Neuronal stem cell (in vitro differentiated cells): ENCODE measurements at regions not wholly inside any gene's neighbourhood (a gene's known extent, or its start where the extent isn't known, plus 50 kb on each side); places are given as distances from the start of the nearest gene placed in this dataset.

Experiments used
- DNase-seq: peaks from one replicate; pipeline ENCODE4 v3.0.0-alpha.2; 2013; ENCODE audit warnings: low spot score
- H2AFZ ChIP-seq: one replicate; pipeline ENCODE4 v1.6.1; 2013; ENCODE audit warnings: mild to moderate bottlenecking, low read length, inconsistent platforms
- H2AK5ac ChIP-seq: 2 replicates; pipeline ENCODE4 v1.6.1; 2013; ENCODE audit warnings: low read depth, mild to moderate bottlenecking, inconsistent platforms, low read length, moderate library complexity, mixed read lengths
- H2BK120ac ChIP-seq: 2 replicates; pipeline ENCODE4 v1.6.1; 2013; ENCODE audit warnings: low read depth, mild to moderate bottlenecking, inconsistent platforms, low read length, moderate library complexity, mixed read lengths
- H2BK12ac ChIP-seq: one replicate; pipeline ENCODE4 v1.6.1; 2013; ENCODE audit warnings: low read length, inconsistent platforms
- H2BK15ac ChIP-seq: 2 replicates; pipeline ENCODE4 v1.6.1; 2013; ENCODE audit warnings: mild to moderate bottlenecking, low read length, inconsistent platforms, mixed read lengths
- H2BK5ac ChIP-seq: one replicate; pipeline ENCODE4 v1.6.1; 2013; ENCODE audit warnings: inconsistent platforms, mild to moderate bottlenecking, low read length, moderate library complexity
- H3K14ac ChIP-seq: one replicate; pipeline ENCODE4 v1.6.1; 2013; ENCODE audit warnings: low read length, inconsistent platforms
- H3K18ac ChIP-seq: 2 replicates; pipeline ENCODE4 v1.6.1; 2013; ENCODE audit warnings: low read length, inconsistent platforms
- H3K23ac ChIP-seq: 2 replicates; pipeline ENCODE4 v1.6.1; 2013; ENCODE audit warnings: low read depth, mild to moderate bottlenecking, mixed read lengths, low read length, inconsistent platforms; ENCODE audit not compliant: poor library complexity
- H3K27ac ChIP-seq: replicated peaks from 3 replicates; pipeline ENCODE4 v1.5.1; 2013; ENCODE audit warnings: low read length, inconsistent platforms
- H3K27me3 ChIP-seq, 3 experiments: 2 replicates each; pipeline ENCODE4 v1.6.1; 2013; ENCODE audit warnings: low read length in 3 of 3, mild to moderate bottlenecking in 2 of 3, inconsistent platforms in 1 of 3, low read depth in 1 of 3, mixed read lengths in 1 of 3, moderate library complexity in 1 of 3; ENCODE audit not compliant: control insufficient read depth in 3 of 3, insufficient read depth in 3 of 3
- H3K36me3 ChIP-seq, 2 donors: replicated peaks in 1 of 2; 2 replicates each; pipeline ENCODE4 v1.6.1; 2013; ENCODE audit warnings: low read length in 2 of 2; ENCODE audit not compliant: control insufficient read depth in 2 of 2, insufficient read depth in 2 of 2
- H3K4ac ChIP-seq: 2 replicates; pipeline ENCODE4 v1.6.1; 2013; ENCODE audit warnings: inconsistent platforms, mild to moderate bottlenecking, low read length, moderate library complexity
- H3K4me1 ChIP-seq, 2 donors: 1 replicate in 1 of 2; 2 replicates in 1 of 2; pipeline ENCODE4 v1.6.1; 2013; ENCODE audit warnings: low read length in 2 of 2, low read depth in 1 of 2; ENCODE audit not compliant: control insufficient read depth in 2 of 2, insufficient read depth in 1 of 2
- H3K4me2 ChIP-seq: one replicate; pipeline ENCODE4 v1.6.1; 2013; ENCODE audit warnings: mild to moderate bottlenecking, low read length, inconsistent platforms; ENCODE audit not compliant: insufficient read depth, poor library complexity, severe bottlenecking
- H3K4me3 ChIP-seq, 2 donors: 2 replicates each; pipeline ENCODE4 v1.5.1; 2013; ENCODE audit warnings: low read length in 2 of 2, mild to moderate bottlenecking in 2 of 2, inconsistent platforms in 1 of 2, moderate library complexity in 1 of 2
- H3K79me1 ChIP-seq: one replicate; pipeline ENCODE4 v1.6.1; 2013; ENCODE audit warnings: low read depth, mild to moderate bottlenecking, inconsistent platforms, low read length, moderate library complexity
- H3K9ac ChIP-seq: one replicate; pipeline ENCODE4 v1.6.1; 2013; ENCODE audit warnings: mild to moderate bottlenecking, low read depth, low read length, inconsistent platforms; ENCODE audit not compliant: poor library complexity
- H3K9me3 ChIP-seq, 2 donors: replicated peaks in 1 of 2; 2 replicates each; pipeline versions ENCODE3 to v1.6.1; 2013; ENCODE audit warnings: low read length in 2 of 2, mild to moderate bottlenecking in 2 of 2, inconsistent platforms in 1 of 2, low read depth in 1 of 2, mixed read lengths in 1 of 2, moderate library complexity in 1 of 2; ENCODE audit not compliant: control insufficient read depth in 2 of 2, insufficient read depth in 1 of 2
- H4K8ac ChIP-seq: one replicate; pipeline ENCODE4 v1.6.1; 2013; ENCODE audit warnings: low read depth, mild to moderate bottlenecking, inconsistent platforms, low read length, moderate library complexity
- H4K91ac ChIP-seq: one replicate; pipeline ENCODE4 v1.6.1; 2013; ENCODE audit warnings: low read length, low read depth, mild to moderate bottlenecking, inconsistent platforms; ENCODE audit not compliant: poor library complexity
- WGBS, 2 donors: extraction: QIAGEN DNeasy Blood & Tissue Kit; methylation state at CpG; one replicate each; pipeline ENCODE4 v1.1.7; 2013; ENCODE audit warnings: missing lambda C conversion rate in 2 of 2, mixed read lengths in 1 of 2; ENCODE audit not compliant: insufficient read length in 2 of 2, insufficient replicate concordance in 1 of 2; ENCODE audit errors: extremely low coverage in 2 of 2; 5-methylcytosine and 5-hydroxymethylcytosine counted together

DNA sequence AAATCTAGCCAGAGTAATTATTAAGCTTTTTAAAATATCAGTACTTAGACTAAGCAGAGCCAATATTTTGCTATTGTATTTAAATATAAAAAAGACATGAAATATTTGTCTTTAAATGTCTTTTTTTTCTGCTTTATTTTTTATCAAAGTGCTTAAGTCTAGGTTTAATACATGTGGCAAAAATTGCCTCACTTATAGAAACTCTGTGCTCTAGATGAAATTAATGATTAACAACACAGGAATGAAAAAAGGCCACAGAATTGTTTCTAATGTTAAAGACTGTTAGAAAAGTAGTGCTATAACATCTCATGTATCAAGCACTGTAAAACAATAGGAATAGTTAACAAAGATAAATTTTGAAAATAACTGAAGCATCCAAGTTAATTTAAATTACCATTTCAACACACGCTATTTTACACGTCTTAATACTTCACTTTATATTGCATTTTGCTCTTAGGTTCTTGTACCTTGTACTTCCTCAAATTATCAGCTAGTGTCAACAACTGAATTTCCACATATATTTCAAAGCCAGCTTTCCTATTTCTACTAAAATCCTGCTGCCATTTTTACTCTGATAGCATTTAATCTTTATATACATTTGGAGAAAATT, 1515.1 kb downstream of the HACE1 start:
- no peak overlapping the region for H3K14ac ChIP-seq
- H2AK5ac ChIP-seq, result no peak overlapping the region
- no peak overlapping the region for H3K4me3 ChIP-seq
- H4K8ac ChIP-seq, result no peak overlapping the region
- H3K4me1 ChIP-seq, result no peaks in the 10 kb centered on the region
- H2AFZ ChIP-seq, result no peak overlapping the region
- no peak overlapping the region for H2BK12ac ChIP-seq
- no peak overlapping the region for H3K9ac ChIP-seq
- H2BK120ac ChIP-seq, result no peak overlapping the region
- no peak overlapping the region for H2BK5ac ChIP-seq
- H3K23ac ChIP-seq, result no peak overlapping the region
- H3K36me3 ChIP-seq, result no peaks in the 10 kb centered on the region
- no peak overlapping the region for H3K27ac ChIP-seq
- no peak overlapping the region for H3K18ac ChIP-seq
- H3K27me3 ChIP-seq, result no peaks in the 10 kb centered on the region
- H3K9me3 ChIP-seq, result no peaks in the 10 kb centered on the region
- H4K91ac ChIP-seq, result no peak overlapping the region
- H3K4me2 ChIP-seq, result no peak overlapping the region
- H2BK15ac ChIP-seq, result no peak overlapping the region
- DNase-seq, result no peak
- H3K4ac ChIP-seq, result no peak overlapping the region
- no peaks in the 10 kb centered on the region for H3K79me1 ChIP-seq
- 100% methylated on average over 2 of the region's 2 CpGs; no CpG with 5 or more reads in 1 of the 2 donors for WGBS, 2 donors

DNA sequence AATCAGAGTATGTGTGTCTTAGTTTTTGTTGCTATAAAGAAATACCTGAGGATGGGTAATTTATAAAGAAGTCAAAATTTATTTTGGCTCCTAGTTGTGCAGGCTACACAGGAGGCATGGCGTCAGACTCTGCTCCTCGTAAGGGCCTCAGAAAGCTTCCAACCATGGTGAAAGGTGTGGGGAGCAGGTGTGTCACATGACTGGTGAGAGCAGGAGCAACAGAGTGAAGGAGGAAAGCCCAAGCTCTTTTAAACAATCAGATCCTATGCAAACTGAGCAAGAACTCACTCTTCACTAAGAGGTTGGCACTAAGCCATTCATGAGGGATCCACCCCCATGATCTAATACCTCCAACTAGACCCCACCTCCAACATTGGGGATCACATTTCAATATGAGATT, 1524.3 kb downstream of the HACE1 start:
- no peak overlapping the region for H3K27ac ChIP-seq
- H3K9ac ChIP-seq, result no peak overlapping the region
- H2BK12ac ChIP-seq, result no peak overlapping the region
- no peaks in the 10 kb centered on the region for H3K36me3 ChIP-seq
- no peak overlapping the region for H3K4me3 ChIP-seq
- H3K4me2 ChIP-seq, result no peak overlapping the region
- H3K27me3 ChIP-seq, result no peaks in the 10 kb centered on the region
- no peak overlapping the region for H3K23ac ChIP-seq
- H3K9me3 ChIP-seq, result no peaks in the 10 kb centered on the region
- H3K4ac ChIP-seq, result no peak overlapping the region
- no peak overlapping the region for H4K8ac ChIP-seq
- no peaks in the 10 kb centered on the region for H3K79me1 ChIP-seq
- WGBS, 2 donors, result no CpG with 5 or more reads among the region's 2 CpGs
- H2AFZ ChIP-seq, result no peak overlapping the region
- H2AK5ac ChIP-seq, result no peak overlapping the region
- no peak overlapping the region for H2BK120ac ChIP-seq
- H4K91ac ChIP-seq, result no peak overlapping the region
- no peak overlapping the region for H3K18ac ChIP-seq
- H3K14ac ChIP-seq, result no peak overlapping the region
- H2BK15ac ChIP-seq, result no peak overlapping the region
- H2BK5ac ChIP-seq, result no peak overlapping the region
- DNase-seq, result no peak
- no peaks in the 10 kb centered on the region for H3K4me1 ChIP-seq

DNA sequence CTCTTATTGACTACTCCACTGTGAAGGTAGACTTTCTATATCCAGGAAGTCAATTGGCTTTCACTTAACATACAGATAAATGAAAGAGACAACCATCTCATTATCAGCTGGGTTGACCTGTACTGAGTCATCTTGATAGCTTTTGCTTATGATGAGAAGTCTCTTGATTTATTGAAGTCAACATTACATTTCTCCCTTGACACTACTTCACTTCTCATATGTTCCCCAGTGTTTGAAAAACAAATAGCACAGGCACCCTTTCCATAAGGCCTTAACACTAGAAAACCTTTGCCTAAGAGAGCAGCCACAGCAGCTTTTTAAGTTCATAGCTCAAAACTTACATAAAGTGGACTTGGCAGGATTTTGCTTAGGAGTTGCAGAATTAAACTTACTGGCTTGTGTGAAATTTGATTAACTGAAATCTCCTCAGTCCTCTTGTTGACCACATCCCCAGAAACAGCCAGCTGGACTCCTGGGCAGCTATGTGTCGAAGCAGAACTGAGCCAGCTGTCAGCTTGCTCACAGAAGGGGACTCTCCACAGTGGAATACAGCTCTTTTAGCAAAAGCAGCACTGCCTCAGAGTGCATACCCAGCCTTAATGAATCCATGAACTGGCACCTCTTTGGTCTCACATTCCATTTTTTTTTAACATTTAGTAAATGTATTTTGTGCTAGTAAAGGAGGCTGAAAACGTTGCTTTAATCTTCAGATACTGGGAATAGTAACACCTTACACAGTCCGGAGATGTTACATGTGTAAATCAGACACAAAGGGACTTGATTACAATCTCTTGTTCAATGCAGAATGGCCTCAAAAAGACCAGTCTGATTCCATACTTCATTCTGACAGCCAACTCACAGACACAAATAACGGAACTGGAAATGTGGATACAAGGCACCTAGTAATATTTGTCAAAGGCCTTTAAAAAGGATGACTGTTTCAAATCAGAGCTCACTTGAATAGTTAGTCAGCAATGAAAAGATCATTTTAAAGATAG, 1532.7 kb downstream of the HACE1 start:
- no peak overlapping the region for H3K4me2 ChIP-seq
- no peaks in the 10 kb centered on the region for H3K4me1 ChIP-seq
- no peak overlapping the region for H2AFZ ChIP-seq
- H3K9ac ChIP-seq, result no peak overlapping the region
- H4K8ac ChIP-seq, result no peak overlapping the region
- no peak overlapping the region for H2AK5ac ChIP-seq
- H3K4me3 ChIP-seq, result no peak overlapping the region
- no peak overlapping the region for H2BK12ac ChIP-seq
- no peaks in the 10 kb centered on the region for H3K9me3 ChIP-seq
- H4K91ac ChIP-seq, result no peak overlapping the region
- no peaks in the 10 kb centered on the region for H3K27me3 ChIP-seq
- DNase-seq, result peak; percentile 24
- H2BK5ac ChIP-seq, result no peak overlapping the region
- H3K4ac ChIP-seq, result no peak overlapping the region
- H3K27ac ChIP-seq, result no peak overlapping the region
- no peak overlapping the region for H2BK120ac ChIP-seq
- H3K23ac ChIP-seq, result no peak overlapping the region
- no peaks in the 10 kb centered on the region for H3K79me1 ChIP-seq
- H3K18ac ChIP-seq, result no peak overlapping the region
- H3K36me3 ChIP-seq, result no peaks in the 10 kb centered on the region
- H2BK15ac ChIP-seq, result no peak overlapping the region
- WGBS, 2 donors, result no CpG with 5 or more reads among the region's 4 CpGs
- H3K14ac ChIP-seq, result no peak overlapping the region

DNA sequence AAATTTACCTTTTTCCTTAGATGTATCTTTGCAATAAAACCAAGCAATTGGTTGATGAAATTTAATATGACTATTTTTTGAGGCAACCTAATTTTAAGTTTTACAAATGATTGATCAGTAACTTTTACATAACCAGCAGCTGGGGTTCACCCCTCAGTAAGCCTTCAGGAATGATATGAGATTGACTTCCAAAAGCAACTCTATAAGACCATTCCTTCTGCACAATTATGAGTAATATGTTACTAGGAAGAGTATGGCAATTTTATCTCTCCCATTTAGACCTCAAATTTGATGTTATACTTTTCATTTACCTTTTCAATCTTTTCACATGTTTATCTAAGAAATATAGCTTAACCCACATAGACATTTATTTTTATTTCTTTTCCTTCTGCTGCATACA, 1546.3 kb downstream of the HACE1 start:
- Histone ChIP-seq H3K23ac (no peak overlapping the region), H2BK15ac (no peak overlapping the region), H3K27me3 (no peaks in the 10 kb centered on the region), H3K9me3 (peaks cover 0 to 6% of the 10 kb centered on the region in 2 donors), H2AFZ (no peak overlapping the region), H2AK5ac (no peak overlapping the region), H3K4me2 (no peak overlapping the region), H3K18ac (no peak overlapping the region), H3K27ac (no peak overlapping the region), H3K4me1 (no peaks in the 10 kb centered on the region), H3K4ac (no peak overlapping the region), H3K79me1 (no peaks in the 10 kb centered on the region), H3K9ac (no peak overlapping the region), H4K91ac (no peak overlapping the region), H2BK12ac (no peak overlapping the region), H3K36me3 (no peaks in the 10 kb centered on the region), H2BK5ac (no peak overlapping the region), H2BK120ac (no peak overlapping the region), H4K8ac (no peak overlapping the region), H3K14ac (no peak overlapping the region), H3K4me3 (no peak overlapping the region)
- no peak for DNase-seq
